ENCODE measurements at regions not wholly inside any gene's neighbourhood (a gene's known extent, or its start where the extent isn't known, plus 50 kb on each side); places are given as distances from the start of the nearest gene placed in this dataset.

DNA sequence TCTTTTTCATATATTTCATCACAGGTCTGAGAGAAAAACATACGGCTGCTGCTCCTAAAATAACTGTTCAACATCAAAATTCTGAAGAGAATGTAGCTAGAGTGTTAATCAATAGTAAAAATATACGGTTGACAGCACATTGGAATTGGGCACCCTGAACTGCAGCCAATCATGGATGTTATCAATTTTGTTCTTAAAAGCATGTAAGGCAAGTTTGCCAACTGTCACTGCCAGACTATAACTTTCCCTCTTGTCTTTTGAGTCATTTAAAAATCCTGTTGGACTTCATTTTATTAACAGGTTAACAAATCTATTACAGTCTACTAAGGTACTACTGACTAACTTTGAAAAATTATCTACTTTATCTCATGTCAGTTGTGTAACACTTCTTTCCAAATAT is 592.8 kb downstream of the HACE1 start:
- no peak for TF ChIP-seq POLR2A (IDR thresholded peaks at IDR 0.05; ENCODE audit: low read length)
- TF ChIP-seq GATA1 (IDR thresholded peaks at IDR 0.05; ENCODE audit: low read depth, low read length) = no peak
